Transverse colon (tissue), 4 donors: ENCODE measurements at regions not wholly inside any gene's neighbourhood (a gene's known extent, or its start where the extent isn't known, plus 50 kb on each side); places are given as distances from the start of the nearest gene placed in this dataset.

Experiments
- DNase-seq: peaks from one replicate; pipeline ENCODE4 v3.0.0-alpha.2; 2019
- H3K27ac ChIP-seq, 4 donors: fragments of 200-600 bp; sonication (generic); 2 replicates each; pipeline ENCODE4 v1.5.1; 2016 to 2018; ENCODE audit warnings: inconsistent platforms in 4 of 4
- H3K27me3 ChIP-seq: fragments of 200-600 bp; sonication (generic); 2 replicates; pipeline ENCODE4 v1.5.1; 2017; ENCODE audit warnings: inconsistent platforms
- H3K36me3 ChIP-seq, 4 donors: fragments of 200-600 bp; sonication (generic); 2 replicates each; pipeline ENCODE4 v1.5.1; 2017 to 2019; ENCODE audit warnings: inconsistent platforms in 4 of 4
- H3K4me1 ChIP-seq, 4 donors: fragments of 200-600 bp; sonication (generic); 2 replicates each; pipeline ENCODE4 v1.5.1; 2017 to 2020; ENCODE audit warnings: inconsistent platforms in 4 of 4
- H3K4me3 ChIP-seq, 4 donors: fragments of 200-600 bp; sonication (generic); 1 replicate in 1 of 4; 2 replicates in 3 of 4; pipeline versions ENCODE4 v1.5.1 to v1.6.1; 2017 to 2019; ENCODE audit warnings: inconsistent platforms in 4 of 4
- H3K9me3 ChIP-seq, 2 donors: fragments of 200-600 bp; sonication (generic); 2 replicates each; pipeline ENCODE4 v1.5.1; 2017 to 2019; ENCODE audit warnings: inconsistent platforms in 2 of 2
- CTCF ChIP-seq, 5 experiments: fragments of 200-600 bp in 3 of 5; fragments of 450-650 bp in 2 of 5; sonication (generic) in 3 of 5; IDR thresholded peaks; 1 replicate in 2 of 5; 2 replicates in 3 of 5; pipeline ENCODE4 v1.5.1; 2016 to 2017; ENCODE audit warnings: antibody characterized with exemption in 5 of 5, inconsistent platforms in 3 of 5, mild to moderate bottlenecking in 2 of 5, moderate library complexity in 1 of 5
- EP300 ChIP-seq: sonication (generic); formaldehyde crosslinking; IDR thresholded peaks from one replicate; pipeline ENCODE4 v1.6.1; 2017; ENCODE audit warnings: antibody characterized with exemption, low read depth
- POLR2A ChIP-seq: fragments of 450-650 bp; IDR thresholded peaks from one replicate; pipeline ENCODE4 v1.6.1; 2016; ENCODE audit warnings: antibody characterized with exemption, mild to moderate bottlenecking, moderate library complexity
- POLR2AphosphoS5 ChIP-seq, 3 donors: sonication (generic); formaldehyde crosslinking; IDR thresholded peaks; one replicate each; pipeline ENCODE4 v1.6.1; 2016; ENCODE audit warnings: antibody characterized with exemption in 3 of 3
- WGBS, 2 donors: methylation state at CpG; one replicate each; pipeline ENCODE4 v1.1.5; 2018; ENCODE audit warnings: low coverage in 1 of 2; 5-methylcytosine and 5-hydroxymethylcytosine counted together
- in situ Hi-C, 4 donors: fragments of 200-750 bp; cut with MboI; loops; one replicate each; pipeline versions ENCODE4 v1.15.0 to v1.15.1; 2017; ENCODE audit warnings: low sequenced_read_pairs in 3 of 4, low pct_ligation_motif_present in 1 of 4, low pct_unique_long_range_greater_than_20kb in 1 of 4
- intact Hi-C: fragments of 100-400 bp; cut with DNase I; formaldehyde crosslinking; loops from one replicate; pipeline ENCODE4 v1.15.1; 2023; ENCODE audit warnings: low total_unique reads

GRCh38 chr2:228543117-228543516 is 361.6 kb upstream of the SPHKAP start:
- no peaks in the 10 kb centered on the region for H3K27me3 ChIP-seq
- no peaks in the 10 kb centered on the region for H3K4me1 ChIP-seq
- no peak for TF ChIP-seq POLR2A
- TF ChIP-seq EP300, result no peak
- no peak for TF ChIP-seq POLR2AphosphoS5 (IDR thresholded peaks at IDR 0.05)
- no peak for TF ChIP-seq CTCF (IDR thresholded peaks at IDR 0.05)
- intact Hi-C loops (no loop called here), in situ Hi-C loops (no loop called here)
- no peak overlapping the region for H3K27ac ChIP-seq
- H3K9me3 ChIP-seq, result no peaks in the 10 kb centered on the region
- H3K36me3 ChIP-seq, result no peaks in the 10 kb centered on the region
- H3K4me3 ChIP-seq, result no peak overlapping the region
- no peak for DNase-seq

- in situ Hi-C loops, result no loop called here
- no peak for DNase-seq
- H3K9me3 ChIP-seq, result no peaks in the 10 kb centered on the region
- H3K27me3 ChIP-seq, result no peaks in the 10 kb centered on the region
- TF ChIP-seq POLR2A (no peak), CTCF (IDR thresholded peaks at IDR 0.05) (no peak), POLR2AphosphoS5 (IDR thresholded peaks at IDR 0.05) (no peak), EP300 (no peak)
- no peaks in the 10 kb centered on the region for H3K36me3 ChIP-seq
- H3K27ac ChIP-seq, result no peak overlapping the region
- H3K4me3 ChIP-seq, result no peak overlapping the region
- H3K4me1 ChIP-seq, result no peaks in the 10 kb centered on the region
- intact Hi-C loops, result no loop called here
- WGBS, 2 donors, result 85 to 87% methylated on average over 4 of the region's 4 CpGs
Observed at GRCh38 chr2:228542277-228542676, 360.8 kb upstream of the SPHKAP start.

- DNase-seq, result no peak
- Histone ChIP-seq H3K36me3 (no peaks in the 10 kb centered on the region), H3K27ac (no peak overlapping the region), H3K27me3 (no peaks in the 10 kb centered on the region), H3K4me1 (no peaks in the 10 kb centered on the region), H3K9me3 (no peaks in the 10 kb centered on the region), H3K4me3 (no peak overlapping the region)
- intact Hi-C loops, result no loop called here
- in situ Hi-C loops, result no loop called here
- TF ChIP-seq CTCF (IDR thresholded peaks at IDR 0.05) (no peak), POLR2AphosphoS5 (IDR thresholded peaks at IDR 0.05) (no peak), POLR2A (no peak), EP300 (no peak)
- WGBS, 2 donors, result 60 to 93% methylated on average over 1 to 4 of the region's 4 CpGs
Observed at GRCh38 chr2:228541789-228542188, 360.3 kb upstream of the SPHKAP start.

GRCh38 chr2:228540976-228541375 is 359.5 kb upstream of the SPHKAP start:
- intact Hi-C loops, result no loop called here
- in situ Hi-C loops, result no loop called here
- no peak for DNase-seq
- 87 to 97% methylated on average over 3 of the region's 3 CpGs for WGBS, 2 donors
- no peak overlapping the region for H3K4me3 ChIP-seq
- H3K9me3 ChIP-seq, result no peaks in the 10 kb centered on the region
- H3K36me3 ChIP-seq, result no peaks in the 10 kb centered on the region
- H3K4me1 ChIP-seq, result no peaks in the 10 kb centered on the region
- no peak for TF ChIP-seq CTCF (IDR thresholded peaks at IDR 0.05)
- no peak for TF ChIP-seq POLR2AphosphoS5 (IDR thresholded peaks at IDR 0.05)
- no peak for TF ChIP-seq POLR2A
- TF ChIP-seq EP300, result no peak
- no peaks in the 10 kb centered on the region for H3K27me3 ChIP-seq
- no peak overlapping the region for H3K27ac ChIP-seq
